ENCODE measurements at regions not wholly inside any gene's neighbourhood (a gene's known extent, or its start where the extent isn't known, plus 50 kb on each side); places are given as distances from the start of the nearest gene placed in this dataset.

DNA sequence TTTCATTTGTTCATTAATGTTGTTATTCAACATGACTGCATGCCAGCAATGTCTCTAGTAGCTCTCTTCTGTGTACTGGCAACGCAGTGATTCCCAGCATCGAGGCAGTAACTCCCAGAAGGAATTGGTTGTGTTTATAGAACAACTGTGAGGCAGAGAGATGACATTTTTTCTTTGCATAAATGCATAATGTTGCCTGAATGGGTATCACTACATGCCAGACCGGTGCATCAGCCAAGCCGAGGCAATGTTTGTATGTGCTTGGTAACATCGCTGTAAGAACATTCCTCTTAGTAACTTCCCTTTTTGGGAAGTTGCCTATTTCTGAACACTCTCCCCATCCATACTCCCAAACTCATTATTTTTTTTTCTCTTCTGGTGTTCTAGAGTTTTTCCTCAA lies 182.9 kb downstream of the HTR7 start:
- DNase-seq (ENCODE audit: low read depth in 2 of 2): no peak

DNA sequence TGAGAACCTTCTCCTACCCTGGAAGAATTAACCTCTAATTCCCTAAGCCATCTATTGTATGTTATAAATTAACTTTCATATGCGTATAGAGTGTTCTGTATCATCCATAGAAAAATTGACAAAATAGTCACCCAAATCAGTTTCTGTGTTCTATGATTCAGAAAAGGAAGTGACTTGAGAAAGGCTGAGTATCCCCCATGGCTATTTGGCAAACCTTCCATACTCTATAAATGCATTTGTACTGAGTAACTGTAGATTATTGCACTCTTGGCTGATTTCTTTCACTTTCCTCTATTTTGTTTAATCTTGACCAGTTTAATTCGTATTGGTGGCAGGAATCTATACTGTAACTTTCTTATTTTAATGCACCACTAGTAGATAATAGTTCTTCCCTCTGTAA lies 182.2 kb downstream of the HTR7 start:
- no peak for DNase-seq (ENCODE audit: low read depth in 2 of 2)
